GM23338 (cell line): ENCODE measurements at regions not wholly inside any gene's neighbourhood (a gene's known extent, or its start where the extent isn't known, plus 50 kb on each side); places are given as distances from the start of the nearest gene placed in this dataset.
"Not testable (repeated sequence)": the region's sequence is repeated elsewhere in the genome, so short reads cannot be mapped to it uniquely, and the experiment has no call there.

Experiments used
- ATAC-seq: fragments of 200-7000 bp; cut with Tn5 transposase; 3 replicates; pipeline ENCODE4 v1.9.1; 2020
- DNase-seq: peaks from one replicate; pipeline ENCODE4 v3.0.0-alpha.2; 2015; ENCODE audit warnings: low spot score
- H2AFZ ChIP-seq: fragments of 200-600 bp; sonication (generic); 2 replicates; pipeline ENCODE4 v1.8.0; 2016; ENCODE audit warnings: antibody characterized with exemption, mild to moderate bottlenecking, moderate library complexity
- H3F3A ChIP-seq: fragments of 200-600 bp; sonication (generic); replicated peaks from 2 replicates; pipeline ENCODE4 v1.8.0; 2017; ENCODE audit warnings: antibody characterized with exemption, mixed run types, low read depth
- H3K27ac ChIP-seq: fragments of 200-600 bp; sonication (generic); 2 replicates; pipeline ENCODE4 v1.6.1; 2016; ENCODE audit warnings: low read depth
- H3K27me3 ChIP-seq: fragments of 200-600 bp; sonication (generic); 2 replicates; pipeline ENCODE4 v1.8.0; 2016; ENCODE audit warnings: mild to moderate bottlenecking, mixed run types, moderate library complexity; ENCODE audit not compliant: insufficient read depth
- H3K36me3 ChIP-seq: fragments of 200-600 bp; sonication (generic); 2 replicates; pipeline ENCODE4 v1.8.0; 2016; ENCODE audit warnings: mild to moderate bottlenecking; ENCODE audit not compliant: insufficient read depth
- H3K4me1 ChIP-seq: fragments of 200-600 bp; sonication (generic); 2 replicates; pipeline ENCODE4 v1.8.0; 2016; ENCODE audit warnings: mild to moderate bottlenecking, moderate library complexity; ENCODE audit not compliant: insufficient read depth
- H3K4me2 ChIP-seq: fragments of 200-600 bp; sonication (generic); 2 replicates; pipeline ENCODE4 v1.7.1; 2017; ENCODE audit warnings: mixed run types
- H3K4me3 ChIP-seq: fragments of 200-600 bp; sonication (generic); 2 replicates; pipeline ENCODE4 v1.6.1; 2016; ENCODE audit warnings: mixed run types
- H3K79me2 ChIP-seq: fragments of 200-600 bp; sonication (generic); replicated peaks from 2 replicates; pipeline ENCODE4 v1.8.0; 2017; ENCODE audit warnings: mild to moderate bottlenecking; ENCODE audit not compliant: insufficient read depth
- H3K9me2 ChIP-seq: fragments of 200-600 bp; sonication (generic); 2 replicates; pipeline ENCODE4 v1.8.0; 2017; ENCODE audit not compliant: insufficient read depth
- H4K20me1 ChIP-seq: fragments of 200-600 bp; sonication (generic); replicated peaks from 2 replicates; pipeline ENCODE4 v1.8.0; 2017; ENCODE audit warnings: mild to moderate bottlenecking; ENCODE audit not compliant: insufficient read depth
- H3K27ac Mint-ChIP-seq: 2 replicates; pipeline ENCODE4 v1.8.0; 2020; ENCODE audit warnings: inconsistent platforms, mild to moderate bottlenecking, moderate library complexity, mixed read lengths
- H3K27me3 Mint-ChIP-seq: 3 replicates; pipeline ENCODE4 v1.8.0; 2022; ENCODE audit warnings: low read depth, mild to moderate bottlenecking, moderate library complexity, mixed read lengths, inconsistent platforms; ENCODE audit not compliant: insufficient read depth, poor library complexity
- H3K36me3 Mint-ChIP-seq: 3 replicates; pipeline ENCODE4 v1.8.0; 2021; ENCODE audit warnings: low read depth, mild to moderate bottlenecking, inconsistent platforms, moderate library complexity, mixed read lengths
- H3K4me1 Mint-ChIP-seq: 3 replicates; pipeline ENCODE4 v1.8.0; 2020; ENCODE audit warnings: mild to moderate bottlenecking, inconsistent platforms, mixed read lengths
- H3K4me3 Mint-ChIP-seq: 3 replicates; pipeline ENCODE4 v1.8.0; 2021; ENCODE audit warnings: moderate library complexity, mild to moderate bottlenecking, inconsistent platforms, mixed read lengths
- H3K9me3 Mint-ChIP-seq: 3 replicates; pipeline ENCODE4 v1.8.0; 2020; ENCODE audit warnings: moderate library complexity, mild to moderate bottlenecking, inconsistent platforms, mixed read lengths

DNA sequence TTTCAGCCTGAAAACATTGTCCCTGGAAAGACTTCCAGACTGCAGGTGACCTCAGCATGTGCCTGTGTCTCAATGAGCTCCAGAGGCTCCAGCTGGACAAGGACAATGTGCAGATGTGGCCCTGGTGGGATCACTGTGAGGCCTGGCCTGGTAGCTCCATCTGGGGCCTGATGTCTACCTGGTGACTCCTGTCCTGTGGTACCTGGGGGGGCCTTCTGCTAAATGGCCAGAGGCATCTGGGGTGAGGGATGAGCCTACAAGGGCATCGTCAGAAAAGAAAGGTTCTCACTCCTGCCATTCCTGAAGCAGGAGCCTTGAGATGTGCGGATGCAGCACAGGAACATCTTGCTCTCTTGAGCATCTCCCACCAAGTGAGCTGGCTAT, 1494.0 kb upstream of the TPTE start:
- ATAC-seq, H3K4me3 ChIP-seq, DNase-seq: not testable (repeated sequence)

DNA sequence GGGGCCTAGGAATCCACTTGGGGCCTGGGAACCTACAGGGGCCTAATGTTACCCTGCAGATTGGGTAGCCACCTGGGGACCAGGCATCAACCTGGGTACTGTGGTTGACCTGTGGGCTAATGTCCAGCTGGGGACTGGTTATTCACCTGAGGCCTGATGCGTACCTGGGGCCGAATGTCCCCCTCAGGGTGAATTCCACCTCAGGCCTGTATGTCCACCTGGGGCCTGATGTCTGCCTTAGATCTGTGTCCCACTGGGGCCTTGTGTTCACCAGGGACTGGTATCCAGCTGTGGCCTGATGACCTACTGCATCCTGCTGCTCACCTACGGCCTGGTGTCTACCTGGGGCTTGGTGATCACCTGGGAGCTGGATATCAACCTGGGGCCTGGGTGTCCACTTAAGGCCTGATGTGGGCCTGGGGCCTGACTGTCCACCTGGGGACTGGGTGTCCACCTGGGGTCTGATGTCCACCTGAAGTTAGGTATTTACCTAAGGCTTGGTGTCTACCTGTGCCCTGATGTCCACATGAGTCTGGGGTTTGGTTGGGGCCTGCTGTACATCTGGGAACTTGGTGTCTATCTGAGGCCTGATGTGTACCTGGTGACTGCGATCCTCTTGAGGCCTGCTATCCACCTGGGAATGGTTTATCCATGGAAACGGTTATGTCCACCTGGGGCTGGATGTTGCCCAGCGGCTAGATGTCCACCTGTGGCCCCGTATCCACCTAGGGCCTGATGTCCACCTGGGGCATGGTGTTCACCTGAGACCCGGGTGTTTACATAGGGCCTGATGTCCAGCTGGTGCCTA, 1492.6 kb upstream of the TPTE start:
- not testable (repeated sequence) for H3K4me1 Mint-ChIP-seq, H4K20me1 ChIP-seq, ATAC-seq, H3K4me2 ChIP-seq, H3K36me3 ChIP-seq, H3K27ac ChIP-seq, H2AFZ ChIP-seq, H3F3A ChIP-seq, H3K27ac Mint-ChIP-seq, H3K27me3 Mint-ChIP-seq, H3K27me3 ChIP-seq, H3K79me2 ChIP-seq, DNase-seq, H3K4me3 Mint-ChIP-seq, H3K4me1 ChIP-seq, H3K4me3 ChIP-seq, H3K9me2 ChIP-seq
- H3K9me3 Mint-ChIP-seq, result peaks cover 78% of the 10 kb centered on the region
- H3K36me3 Mint-ChIP-seq, result peaks cover 39% of the 10 kb centered on the region

More for the DNA sequence above, 1494.0 kb upstream of the TPTE start:
- H3K9me2 ChIP-seq, H3K27ac Mint-ChIP-seq, H2AFZ ChIP-seq, H3K36me3 ChIP-seq, H3K27me3 ChIP-seq, H3K27me3 Mint-ChIP-seq, H3F3A ChIP-seq, H3K4me3 Mint-ChIP-seq, H3K4me1 Mint-ChIP-seq, H3K4me1 ChIP-seq, H3K79me2 ChIP-seq, H3K4me2 ChIP-seq, H4K20me1 ChIP-seq, H3K27ac ChIP-seq: not testable (repeated sequence)
- H3K36me3 Mint-ChIP-seq, result peaks cover 33% of the 10 kb centered on the region
- H3K9me3 Mint-ChIP-seq, result peaks cover 76% of the 10 kb centered on the region

DNA sequence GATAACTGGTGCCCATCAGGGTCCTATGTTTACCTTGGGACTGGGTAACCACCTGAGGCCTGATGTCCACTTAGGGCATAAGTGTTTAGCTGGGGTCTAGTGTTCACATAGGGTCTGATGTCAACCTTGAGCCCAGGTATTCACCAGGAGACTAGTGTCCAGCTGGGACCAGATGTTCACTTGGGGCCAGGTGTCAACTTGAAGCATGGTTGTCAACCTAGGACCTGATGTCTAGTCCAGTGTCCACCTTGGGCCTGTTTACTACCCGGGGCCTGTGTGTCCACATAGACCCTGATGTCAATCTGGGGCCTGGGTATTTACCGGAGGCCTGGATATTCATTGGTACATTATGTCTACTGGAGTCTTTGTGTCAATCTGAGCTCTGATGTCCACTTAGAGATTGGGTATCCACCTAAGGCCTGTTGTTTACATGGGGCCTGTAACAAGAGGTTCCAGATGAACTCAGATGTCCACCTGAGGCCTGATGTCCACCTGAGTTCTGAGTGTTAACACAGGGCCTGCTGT, 1491.2 kb upstream of the TPTE start:
- H3K4me2 ChIP-seq, H3K27ac ChIP-seq, H3K36me3 ChIP-seq, H3K27me3 Mint-ChIP-seq, H4K20me1 ChIP-seq, H3K27ac Mint-ChIP-seq, H3K79me2 ChIP-seq, DNase-seq, H3K4me1 Mint-ChIP-seq, H3K4me3 Mint-ChIP-seq, H2AFZ ChIP-seq, H3K9me2 ChIP-seq, H3K27me3 ChIP-seq, H3K4me3 ChIP-seq, H3F3A ChIP-seq, ATAC-seq, H3K4me1 ChIP-seq: not testable (repeated sequence)
- Mint-ChIP-seq H3K9me3 (peaks cover 70% of the 10 kb centered on the region), H3K36me3 (peaks cover 39% of the 10 kb centered on the region)

DNA sequence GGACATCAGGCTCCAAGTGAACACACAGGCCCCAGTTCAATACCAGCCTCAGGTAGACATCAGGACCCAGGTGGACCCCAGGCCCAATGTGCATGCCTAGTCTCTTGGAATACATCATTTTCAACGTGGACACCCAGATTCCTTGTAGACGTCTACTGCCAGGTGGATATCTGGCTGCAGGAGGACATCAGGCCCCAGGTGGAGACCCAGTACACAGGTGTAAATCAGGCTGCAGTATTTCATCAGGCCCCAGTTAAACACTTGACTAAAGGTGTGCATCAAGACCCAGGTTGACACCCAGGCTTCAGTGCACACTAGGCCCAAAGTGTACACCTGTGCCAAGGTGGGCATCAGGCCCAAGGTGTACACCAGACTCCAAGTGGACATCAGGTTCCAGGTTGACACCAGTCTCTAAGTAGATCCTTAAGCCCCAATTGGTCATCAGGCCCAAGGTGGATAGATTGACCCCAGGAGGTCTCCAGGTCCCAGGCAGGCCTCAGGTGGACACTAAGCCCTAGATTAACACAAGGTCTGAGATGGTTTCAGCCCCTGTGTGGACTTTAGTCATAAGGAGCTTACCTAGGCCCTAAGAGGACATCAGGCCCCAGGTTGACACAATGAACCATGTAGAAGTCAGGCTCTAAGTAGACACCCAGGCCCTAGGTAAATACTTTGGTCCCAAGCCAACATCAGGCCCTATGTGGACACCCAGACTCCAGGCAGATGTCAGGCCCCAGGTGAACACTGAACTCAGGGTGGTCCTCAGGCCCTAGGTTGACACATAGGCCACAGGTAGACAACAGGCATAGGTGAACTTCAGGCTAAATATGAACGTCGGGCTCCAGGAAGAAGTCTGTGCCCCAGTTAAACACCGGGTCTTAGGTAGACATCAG, 1489.7 kb upstream of the TPTE start:
- H3K4me3 Mint-ChIP-seq, H4K20me1 ChIP-seq, H2AFZ ChIP-seq, H3K4me1 Mint-ChIP-seq, H3K4me1 ChIP-seq, H3K79me2 ChIP-seq, H3K27me3 ChIP-seq, H3K27ac Mint-ChIP-seq, H3K27me3 Mint-ChIP-seq, H3K4me3 ChIP-seq, H3K36me3 ChIP-seq, H3F3A ChIP-seq, H3K27ac ChIP-seq, H3K4me2 ChIP-seq, ATAC-seq, H3K9me2 ChIP-seq, DNase-seq: not testable (repeated sequence)
- Mint-ChIP-seq H3K36me3 (peaks cover 30% of the 10 kb centered on the region), H3K9me3 (peaks cover 61% of the 10 kb centered on the region)

DNA sequence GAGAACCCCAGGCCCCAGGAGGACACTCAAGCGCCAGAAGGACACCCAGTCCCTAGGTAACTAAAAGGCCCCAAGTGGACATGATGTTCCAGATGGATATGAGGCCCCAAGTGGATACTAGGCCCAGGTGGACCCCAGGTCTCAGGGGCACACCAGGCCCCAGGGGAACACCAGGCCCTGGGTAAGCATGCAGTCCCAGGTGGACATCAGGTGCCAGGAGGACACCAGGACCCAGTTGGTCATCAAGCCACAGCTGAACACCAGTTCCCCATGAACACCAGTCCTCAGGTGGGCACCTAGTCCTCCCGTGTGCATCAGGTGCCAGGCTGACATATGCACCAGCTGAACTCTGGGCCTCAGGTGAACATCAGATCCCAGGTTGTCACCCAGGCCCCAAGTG, 1488.8 kb upstream of the TPTE start:
- not testable (repeated sequence) for H3K4me1 ChIP-seq, H3K4me2 ChIP-seq, H2AFZ ChIP-seq, H3K4me1 Mint-ChIP-seq, DNase-seq, H3K4me3 Mint-ChIP-seq, H3K27me3 ChIP-seq, H3K4me3 ChIP-seq, H3K9me2 ChIP-seq, H3K27ac Mint-ChIP-seq, H3K79me2 ChIP-seq, H3K27ac ChIP-seq, H4K20me1 ChIP-seq, H3K27me3 Mint-ChIP-seq, H3K36me3 ChIP-seq, ATAC-seq, H3F3A ChIP-seq
- peaks cover 61% of the 10 kb centered on the region for H3K9me3 Mint-ChIP-seq
- H3K36me3 Mint-ChIP-seq, result peaks cover 28% of the 10 kb centered on the region

DNA sequence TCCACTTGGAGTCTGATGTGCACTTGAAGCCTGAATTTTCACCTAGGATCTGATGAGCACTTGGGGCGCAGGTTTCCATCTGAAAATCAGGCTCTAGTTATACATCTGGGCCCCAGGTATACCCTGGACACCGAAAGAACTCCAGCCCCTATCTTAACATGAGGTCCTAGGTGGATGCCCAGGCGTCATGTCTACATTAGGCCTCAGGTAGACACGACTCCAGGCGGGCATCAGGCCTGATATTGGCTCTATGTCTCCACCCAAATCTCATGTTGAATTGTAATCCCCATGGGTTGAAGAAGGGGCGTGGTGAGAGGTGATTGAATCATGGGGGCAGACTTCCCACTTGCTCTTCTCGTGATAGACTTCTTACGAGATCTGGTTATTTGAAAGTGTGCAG, 1488.1 kb upstream of the TPTE start:
- not testable (repeated sequence) for ATAC-seq, H2AFZ ChIP-seq, H3K27me3 ChIP-seq, H3F3A ChIP-seq, H3K4me3 Mint-ChIP-seq, H3K4me3 ChIP-seq, H3K4me1 Mint-ChIP-seq, H3K27ac Mint-ChIP-seq, DNase-seq, H3K9me2 ChIP-seq, H3K4me1 ChIP-seq, H3K27ac ChIP-seq, H3K27me3 Mint-ChIP-seq, H3K79me2 ChIP-seq, H3K4me2 ChIP-seq, H3K36me3 ChIP-seq, H4K20me1 ChIP-seq
- peaks cover 21% of the 10 kb centered on the region for H3K36me3 Mint-ChIP-seq
- peaks cover 61% of the 10 kb centered on the region for H3K9me3 Mint-ChIP-seq
